GM04504 (cell line): ENCODE measurements at regions not wholly inside any gene's neighbourhood (a gene's known extent, or its start where the extent isn't known, plus 50 kb on each side); places are given as distances from the start of the nearest gene placed in this dataset.

Source experiments
- DNase-seq: peaks from one replicate; pipeline ENCODE4 v3.0.0-alpha.2; 2012; ENCODE audit warnings: low read depth

- no peak for DNase-seq
Measured at GRCh38 chr2:57936216-57936615, 110.4 kb upstream of the VRK2 start.

- DNase-seq: no peak
Measured at GRCh38 chr2:57937456-57937855, 109.2 kb upstream of the VRK2 start.

GRCh38 chr2:57941816-57942215 is 104.8 kb upstream of the VRK2 start:
- DNase-seq: no peak

GRCh38 chr2:57943315-57943714 is 103.3 kb upstream of the VRK2 start:
- DNase-seq: peak; percentile 48

- no peak for DNase-seq
Measured at GRCh38 chr2:57947398-57947797, 99.2 kb upstream of the VRK2 start.

- no peak for DNase-seq
Measured at GRCh38 chr2:57954020-57954419, 92.6 kb upstream of the VRK2 start.

- DNase-seq: no peak
Measured at GRCh38 chr2:57957238-57957637, 89.4 kb upstream of the VRK2 start.

- no peak for DNase-seq
Measured at GRCh38 chr2:57959390-57959789, 87.2 kb upstream of the VRK2 start.

- no peak for DNase-seq
Measured at GRCh38 chr2:57962861-57963260, 83.7 kb upstream of the VRK2 start.

- no peak for DNase-seq
Measured at GRCh38 chr2:57965219-57965618, 81.4 kb upstream of the VRK2 start.

- DNase-seq: no peak
Measured at GRCh38 chr2:57965961-57966360, 80.6 kb upstream of the VRK2 start.

- DNase-seq: no peak
Measured at GRCh38 chr2:57973621-57974186, 72.9 kb upstream of the VRK2 start.

- no peak for DNase-seq
Measured at GRCh38 chr2:57979158-57979557, 67.4 kb upstream of the VRK2 start.

- DNase-seq: peak; percentile 45
Measured at GRCh38 chr2:57981083-57981768, 65.4 kb upstream of the VRK2 start.

- DNase-seq: no peak
Measured at GRCh38 chr2:57987835-57988573, 58.6 kb upstream of the VRK2 start.

- DNase-seq: no peak
Measured at GRCh38 chr2:57990118-57990725, 56.4 kb upstream of the VRK2 start.
